SK-N-SH (cell line): ENCODE measurements at regions not wholly inside any gene's neighbourhood (a gene's known extent, or its start where the extent isn't known, plus 50 kb on each side); places are given as distances from the start of the nearest gene placed in this dataset.

Experiments used
- CTCF ChIA-PET: fragments of 300-600, 350-600 bp; formaldehyde crosslinking; extraction: SDS; loops from one replicate; lab custom pipeline; 2021; lab: Yijun Ruan, JAX
- POLR2A ChIA-PET: fragments of 350-600 bp; sonication (Branson Sonifier 250); formaldehyde crosslinking; extraction: SDS; loops from one replicate; lab custom pipeline; 2020; ENCODE audit warnings: antibody characterized with exemption, inconsistent platforms; lab: Yijun Ruan, JAX
- DNase-seq: peaks from one replicate; pipeline ENCODE4 v3.0.0; 2012
- H2AFZ ChIP-seq: fragments of 200-600 bp; sonication (generic); 2 replicates; pipeline ENCODE4 v1.8.1; 2016; ENCODE audit warnings: antibody characterized with exemption, mild to moderate bottlenecking, low read depth
- H3F3A ChIP-seq: fragments of 200-600 bp; sonication (generic); replicated peaks from 2 replicates; pipeline ENCODE3; 2016; ENCODE audit warnings: antibody characterized with exemption, mild to moderate bottlenecking; ENCODE audit not compliant: insufficient read depth
- H3K27ac ChIP-seq, 2 experiments: fragments of 200-500 bp in 1 of 2; fragments of 200-600 bp in 1 of 2; sonication (Bioruptor generic) in 1 of 2; sonication (generic), shearing (Covaris generic) in 1 of 2; 2 replicates each; pipeline versions ENCODE4 v1.5.1 to v1.6.1; 2014 to 2016; ENCODE audit warnings: low read depth in 2 of 2, inconsistent platforms in 1 of 2, low read length in 1 of 2, mild to moderate bottlenecking in 1 of 2, mixed read lengths in 1 of 2
- H3K27me3 ChIP-seq: fragments of 200-600 bp; sonication (generic), shearing (Covaris generic); 2 replicates; pipeline ENCODE4 v1.6.1; 2016; ENCODE audit warnings: mixed run types; ENCODE audit not compliant: insufficient read depth
- H3K36me3 ChIP-seq, 2 experiments: fragments of 200-500 bp in 1 of 2; fragments of 200-600 bp in 1 of 2; sonication (Bioruptor generic) in 1 of 2; sonication (generic) in 1 of 2; replicated peaks in 1 of 2; 2 replicates each; pipeline versions ENCODE3 to v1.5.1; 2014 to 2016; ENCODE audit warnings: low read length in 1 of 2, mild to moderate bottlenecking in 1 of 2; ENCODE audit not compliant: insufficient read depth in 2 of 2, control insufficient read depth in 1 of 2
- H3K4me1 ChIP-seq, 2 experiments: fragments of 200-500 bp in 1 of 2; fragments of 200-600 bp in 1 of 2; sonication (Bioruptor generic) in 1 of 2; sonication (generic), shearing (Covaris generic) in 1 of 2; 2 replicates each; pipeline versions ENCODE4 v1.5.1 to v1.6.1; 2014 to 2016; ENCODE audit warnings: low read depth in 1 of 2, low read length in 1 of 2, mixed run types in 1 of 2; ENCODE audit not compliant: insufficient read depth in 2 of 2, control insufficient read depth in 1 of 2
- H3K4me2 ChIP-seq: fragments of 200-600 bp; sonication (generic), shearing (Covaris generic); 2 replicates; pipeline ENCODE4 v1.6.1; 2017; ENCODE audit warnings: mixed run types
- H3K4me3 ChIP-seq, 2 experiments: fragments of 200-500 bp in 1 of 2; fragments of 200-600 bp in 1 of 2; sonication (Bioruptor generic) in 1 of 2; sonication (generic), shearing (Covaris generic) in 1 of 2; 2 replicates each; pipeline versions ENCODE4 v1.5.1 to v1.8.1; 2014 to 2016; ENCODE audit warnings: low read depth in 2 of 2, inconsistent platforms in 1 of 2, low read length in 1 of 2, mild to moderate bottlenecking in 1 of 2, mixed read lengths in 1 of 2, moderate library complexity in 1 of 2
- H3K79me2 ChIP-seq: fragments of 200-600 bp; sonication (generic); 2 replicates; pipeline ENCODE4 v1.8.1; 2017; ENCODE audit warnings: mild to moderate bottlenecking; ENCODE audit not compliant: insufficient read depth
- H3K9ac ChIP-seq: fragments of 200-600 bp; sonication (generic); 2 replicates; pipeline ENCODE4 v1.6.1; 2017; ENCODE audit warnings: mixed run types
- H3K9me2 ChIP-seq: fragments of 200-600 bp; sonication (generic); 2 replicates; pipeline ENCODE4 v1.6.1; 2017; ENCODE audit warnings: mixed run types
- H3K9me3 ChIP-seq: fragments of 200-600 bp; sonication (generic); 2 replicates; pipeline ENCODE4 v1.6.1; 2017; ENCODE audit warnings: mixed run types, mild to moderate bottlenecking, moderate library complexity
- H4K20me1 ChIP-seq: fragments of 200-600 bp; sonication (generic); 2 replicates; pipeline ENCODE4 v1.6.1; 2017; ENCODE audit warnings: mild to moderate bottlenecking, mixed run types; ENCODE audit not compliant: insufficient read depth
- CTCF ChIP-seq: fragments of 200-600 bp; sonication (generic); IDR thresholded peaks from 2 replicates; pipeline ENCODE4 v1.6.1; 2017; ENCODE audit warnings: antibody characterized with exemption, mild to moderate bottlenecking, moderate library complexity
- EP300 ChIP-seq, 2 experiments: IDR thresholded peaks; 2 replicates each; pipeline versions ENCODE4 v1.4.0 to v1.6.1; 2012; ENCODE audit warnings: borderline replicate concordance in 1 of 2, low read depth in 1 of 2, low read length in 1 of 2
- FOXJ3 ChIP-seq: sonication (generic); formaldehyde crosslinking; IDR thresholded peaks from 2 replicates; pipeline ENCODE4 v1.5.1; 2020; ENCODE audit warnings: mild to moderate bottlenecking, missing genetic modification reagents
- GABPA ChIP-seq: IDR thresholded peaks from 2 replicates; pipeline ENCODE4 v1.4.0; 2012; ENCODE audit warnings: low read depth, mild to moderate bottlenecking
- GATA2 ChIP-seq: sonication (generic); formaldehyde crosslinking; IDR thresholded peaks from 2 replicates; pipeline ENCODE4 v1.5.0; 2020; ENCODE audit warnings: mild to moderate bottlenecking, missing genetic modification reagents
- JUND ChIP-seq: IDR thresholded peaks from 2 replicates; pipeline ENCODE4 v1.4.0; 2012
- MAX ChIP-seq: IDR thresholded peaks from 2 replicates; pipeline ENCODE4 v1.4.0; 2012; ENCODE audit warnings: low read depth
- MEF2A ChIP-seq: IDR thresholded peaks from 2 replicates; pipeline ENCODE4 v1.4.0; 2012; ENCODE audit warnings: low read depth, borderline replicate concordance
- NFIC ChIP-seq: IDR thresholded peaks from 2 replicates; pipeline ENCODE4 v1.4.0; 2012; ENCODE audit warnings: borderline replicate concordance
- POLR2AphosphoS5 ChIP-seq: IDR thresholded peaks from 2 replicates; pipeline ENCODE4 v1.6.1; 2012; ENCODE audit warnings: low read depth, low read length
- RAD21 ChIP-seq: IDR thresholded peaks from 2 replicates; pipeline ENCODE4 v1.6.1; 2012; ENCODE audit warnings: mild to moderate bottlenecking, low read length
- RCOR1 ChIP-seq: fragments of 150-350 bp; IDR thresholded peaks from 2 replicates; pipeline ENCODE4 v1.6.1; 2017; ENCODE audit warnings: antibody characterized with exemption, low read length
- RFX5 ChIP-seq: IDR thresholded peaks from 2 replicates; pipeline ENCODE4 v1.6.1; 2012; ENCODE audit warnings: mild to moderate bottlenecking, improper control_type of control experiment, low read length
- RXRA ChIP-seq: IDR thresholded peaks from 2 replicates; pipeline ENCODE4 v1.4.0; 2012; ENCODE audit warnings: low read depth, mild to moderate bottlenecking, borderline replicate concordance
- SIN3A ChIP-seq: IDR thresholded peaks from 2 replicates; pipeline ENCODE4 v1.6.1; 2012; ENCODE audit warnings: low read depth, mild to moderate bottlenecking, low read length, moderate library complexity, borderline replicate concordance
- TAF1 ChIP-seq: IDR thresholded peaks from 2 replicates; pipeline ENCODE4 v1.6.1; 2012; ENCODE audit warnings: low read depth, mild to moderate bottlenecking, low read length, moderate library complexity, borderline replicate concordance
- TCF12 ChIP-seq: IDR thresholded peaks from 2 replicates; pipeline ENCODE4 v1.4.0; 2012
- YY1 ChIP-seq: IDR thresholded peaks from 2 replicates; pipeline ENCODE4 v1.4.0; 2012; ENCODE audit warnings: low read depth, mild to moderate bottlenecking
- WGBS: methylation state at CpG from one replicate; pipeline ENCODE4 v1.1.6; 2017; ENCODE audit warnings: low lambda C conversion rate; 5-methylcytosine and 5-hydroxymethylcytosine counted together
- TF ChIP-seq, protein P1 (sequence below): fragments of 150-350 bp; IDR thresholded peaks from 2 replicates; pipeline ENCODE4 v1.6.1; 2016; ENCODE audit warnings: mild to moderate bottlenecking, low read depth, low read length
- TF ChIP-seq, protein P2 (sequence below): IDR thresholded peaks from 2 replicates; pipeline ENCODE4 v1.6.1; 2012; ENCODE audit warnings: mild to moderate bottlenecking, low read depth, low read length, moderate library complexity

- Histone ChIP-seq H3K36me3 (no peaks in the 10 kb centered on the region), H3K4me1 (no peaks in the 10 kb centered on the region), H3K27ac (no peak overlapping the region), H3K4me3 (no peak overlapping the region), H4K20me1 (no peaks in the 10 kb centered on the region), H3K9ac (no peak overlapping the region), H3F3A (no peaks in the 10 kb centered on the region), H3K79me2 (no peaks in the 10 kb centered on the region), H3K4me2 (no peak overlapping the region), H3K9me2 (0 out of 2 replicates have a peak, but pooled peaks cover 4% of the 10 kb centered on the region), H3K27me3 (no peaks in the 10 kb centered on the region), H3K9me3 (no peaks in the 10 kb centered on the region), H2AFZ (no peak overlapping the region)
- ChIA-PET POLR2A (no interaction called here), CTCF (no interaction called here)
- WGBS: 87% methylated on average over 2 of the region's 2 CpGs
- TF ChIP-seq GABPA: no peak
- no peak for TF ChIP-seq TAF1
- TF ChIP-seq CTCF: no peak
- TF ChIP-seq GATA2 (CRISPR knock-in tag): no peak
- TF ChIP-seq, protein P1, sequence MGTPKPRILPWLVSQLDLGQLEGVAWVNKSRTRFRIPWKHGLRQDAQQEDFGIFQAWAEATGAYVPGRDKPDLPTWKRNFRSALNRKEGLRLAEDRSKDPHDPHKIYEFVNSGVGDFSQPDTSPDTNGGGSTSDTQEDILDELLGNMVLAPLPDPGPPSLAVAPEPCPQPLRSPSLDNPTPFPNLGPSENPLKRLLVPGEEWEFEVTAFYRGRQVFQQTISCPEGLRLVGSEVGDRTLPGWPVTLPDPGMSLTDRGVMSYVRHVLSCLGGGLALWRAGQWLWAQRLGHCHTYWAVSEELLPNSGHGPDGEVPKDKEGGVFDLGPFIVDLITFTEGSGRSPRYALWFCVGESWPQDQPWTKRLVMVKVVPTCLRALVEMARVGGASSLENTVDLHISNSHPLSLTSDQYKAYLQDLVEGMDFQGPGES: no peak
- no peak for TF ChIP-seq POLR2AphosphoS5
- TF ChIP-seq RXRA: no peak
- TF ChIP-seq, protein P2, sequence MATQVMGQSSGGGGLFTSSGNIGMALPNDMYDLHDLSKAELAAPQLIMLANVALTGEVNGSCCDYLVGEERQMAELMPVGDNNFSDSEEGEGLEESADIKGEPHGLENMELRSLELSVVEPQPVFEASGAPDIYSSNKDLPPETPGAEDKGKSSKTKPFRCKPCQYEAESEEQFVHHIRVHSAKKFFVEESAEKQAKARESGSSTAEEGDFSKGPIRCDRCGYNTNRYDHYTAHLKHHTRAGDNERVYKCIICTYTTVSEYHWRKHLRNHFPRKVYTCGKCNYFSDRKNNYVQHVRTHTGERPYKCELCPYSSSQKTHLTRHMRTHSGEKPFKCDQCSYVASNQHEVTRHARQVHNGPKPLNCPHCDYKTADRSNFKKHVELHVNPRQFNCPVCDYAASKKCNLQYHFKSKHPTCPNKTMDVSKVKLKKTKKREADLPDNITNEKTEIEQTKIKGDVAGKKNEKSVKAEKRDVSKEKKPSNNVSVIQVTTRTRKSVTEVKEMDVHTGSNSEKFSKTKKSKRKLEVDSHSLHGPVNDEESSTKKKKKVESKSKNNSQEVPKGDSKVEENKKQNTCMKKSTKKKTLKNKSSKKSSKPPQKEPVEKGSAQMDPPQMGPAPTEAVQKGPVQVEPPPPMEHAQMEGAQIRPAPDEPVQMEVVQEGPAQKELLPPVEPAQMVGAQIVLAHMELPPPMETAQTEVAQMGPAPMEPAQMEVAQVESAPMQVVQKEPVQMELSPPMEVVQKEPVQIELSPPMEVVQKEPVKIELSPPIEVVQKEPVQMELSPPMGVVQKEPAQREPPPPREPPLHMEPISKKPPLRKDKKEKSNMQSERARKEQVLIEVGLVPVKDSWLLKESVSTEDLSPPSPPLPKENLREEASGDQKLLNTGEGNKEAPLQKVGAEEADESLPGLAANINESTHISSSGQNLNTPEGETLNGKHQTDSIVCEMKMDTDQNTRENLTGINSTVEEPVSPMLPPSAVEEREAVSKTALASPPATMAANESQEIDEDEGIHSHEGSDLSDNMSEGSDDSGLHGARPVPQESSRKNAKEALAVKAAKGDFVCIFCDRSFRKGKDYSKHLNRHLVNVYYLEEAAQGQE: no peak
- no peak for TF ChIP-seq NFIC
- TF ChIP-seq EP300 (IDR thresholded peaks at IDR 0.05; ENCODE audit: borderline replicate concordance in 1 of 2, low read depth in 1 of 2, low read length in 1 of 2): no peak
- no peak for TF ChIP-seq SIN3A
- TF ChIP-seq RAD21: no peak
- no peak for TF ChIP-seq RFX5
- no peak for TF ChIP-seq FOXJ3
- TF ChIP-seq MEF2A: no peak
- no peak for TF ChIP-seq YY1
- TF ChIP-seq JUND: no peak
- no peak for TF ChIP-seq MAX
- TF ChIP-seq RCOR1: no peak
- no peak for TF ChIP-seq TCF12
- no peak for DNase-seq
These were observed 402.8 kb upstream of the SYT4 start for GRCh38 chr18:43680096-43680495.
